ENCODE measurements at regions not wholly inside any gene's neighbourhood (a gene's known extent, or its start where the extent isn't known, plus 50 kb on each side); places are given as distances from the start of the nearest gene placed in this dataset.

GRCh38 chr13:111990362-111990761 is 76.6 kb upstream of the SOX1 start:
- Mint-ChIP-seq H3K36me3 (ENCODE audit: low read depth) (no peaks in the 10 kb centered on the region), H3K27ac (no peak overlapping the region), H3K4me1 (ENCODE audit: low read depth) (no peaks in the 10 kb centered on the region), H3K9me3 (peaks cover 12% of the 10 kb centered on the region), H3K27me3 (peaks cover 2% of the 10 kb centered on the region), H3K4me3 (no peak overlapping the region)
- ChIA-PET POLR2A (no interaction called here), CTCF (no interaction called here)
- intact Hi-C loops (cut with micrococcal nuclease) = no loop called here
- no peak for ATAC-seq
- TF ChIP-seq, protein P1, sequence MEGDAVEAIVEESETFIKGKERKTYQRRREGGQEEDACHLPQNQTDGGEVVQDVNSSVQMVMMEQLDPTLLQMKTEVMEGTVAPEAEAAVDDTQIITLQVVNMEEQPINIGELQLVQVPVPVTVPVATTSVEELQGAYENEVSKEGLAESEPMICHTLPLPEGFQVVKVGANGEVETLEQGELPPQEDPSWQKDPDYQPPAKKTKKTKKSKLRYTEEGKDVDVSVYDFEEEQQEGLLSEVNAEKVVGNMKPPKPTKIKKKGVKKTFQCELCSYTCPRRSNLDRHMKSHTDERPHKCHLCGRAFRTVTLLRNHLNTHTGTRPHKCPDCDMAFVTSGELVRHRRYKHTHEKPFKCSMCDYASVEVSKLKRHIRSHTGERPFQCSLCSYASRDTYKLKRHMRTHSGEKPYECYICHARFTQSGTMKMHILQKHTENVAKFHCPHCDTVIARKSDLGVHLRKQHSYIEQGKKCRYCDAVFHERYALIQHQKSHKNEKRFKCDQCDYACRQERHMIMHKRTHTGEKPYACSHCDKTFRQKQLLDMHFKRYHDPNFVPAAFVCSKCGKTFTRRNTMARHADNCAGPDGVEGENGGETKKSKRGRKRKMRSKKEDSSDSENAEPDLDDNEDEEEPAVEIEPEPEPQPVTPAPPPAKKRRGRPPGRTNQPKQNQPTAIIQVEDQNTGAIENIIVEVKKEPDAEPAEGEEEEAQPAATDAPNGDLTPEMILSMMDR (IDR thresholded peaks at IDR 0.05) = no peak
- no peak for DNase-seq

- TF ChIP-seq, protein P1 (IDR thresholded peaks at IDR 0.05) = no peak
- peaks cover 12% of the 10 kb centered on the region for H3K9me3 Mint-ChIP-seq
- no peaks in the 10 kb centered on the region for H3K36me3 Mint-ChIP-seq (ENCODE audit: low read depth)
- ChIA-PET CTCF (no interaction called here), POLR2A (no interaction called here)
- no peaks in the 10 kb centered on the region for H3K4me1 Mint-ChIP-seq (ENCODE audit: low read depth)
- ATAC-seq = no peak
- no peak overlapping the region for H3K4me3 Mint-ChIP-seq
- H3K27ac Mint-ChIP-seq = no peak overlapping the region
- DNase-seq = no peak
- intact Hi-C loops (cut with micrococcal nuclease) = no loop called here
- peaks cover 6% of the 10 kb centered on the region for H3K27me3 Mint-ChIP-seq
Observed at GRCh38 chr13:111992911-111993310, 74.0 kb upstream of the SOX1 start.

DNA sequence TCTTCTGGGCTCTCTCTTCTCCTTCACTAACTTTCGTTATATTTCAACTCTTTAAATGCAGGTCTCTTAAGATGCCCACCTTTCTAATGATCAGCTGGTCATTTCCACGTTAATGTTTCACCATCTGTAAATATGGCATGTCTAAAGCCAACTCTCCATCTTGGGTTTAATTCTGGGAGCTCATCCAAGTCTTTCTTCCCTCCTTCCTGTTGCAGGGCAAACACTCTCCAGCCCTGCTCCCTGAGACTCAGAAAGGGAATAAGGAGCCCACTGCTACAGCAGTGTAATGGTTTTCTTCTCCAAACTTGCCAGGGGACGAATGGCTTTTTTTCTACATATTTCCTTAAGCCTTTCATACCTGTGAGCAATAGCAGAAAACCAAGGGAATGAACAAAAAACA is 73.3 kb upstream of the SOX1 start:
- TF ChIP-seq, protein P1 (IDR thresholded peaks at IDR 0.05) = no peak
- CTCF ChIA-PET = no interaction called here
- POLR2A ChIA-PET = no interaction called here
- Mint-ChIP-seq H3K36me3 (ENCODE audit: low read depth) (no peaks in the 10 kb centered on the region), H3K4me3 (no peak overlapping the region), H3K27ac (no peak overlapping the region), H3K4me1 (ENCODE audit: low read depth) (no peaks in the 10 kb centered on the region), H3K27me3 (peaks cover 8% of the 10 kb centered on the region), H3K9me3 (peaks cover 12% of the 10 kb centered on the region)
- DNase-seq (no peak), ATAC-seq (no peak)
- intact Hi-C loops (cut with micrococcal nuclease) = no loop called here

GRCh38 chr13:111994578-111994977 is 72.4 kb upstream of the SOX1 start:
- H3K36me3 Mint-ChIP-seq (ENCODE audit: low read depth) = no peaks in the 10 kb centered on the region
- ChIA-PET CTCF (no interaction called here), POLR2A (no interaction called here)
- intact Hi-C loops (cut with micrococcal nuclease) = no loop called here
- DNase-seq (no peak), ATAC-seq (no peak)
- peaks cover 12% of the 10 kb centered on the region for H3K27me3 Mint-ChIP-seq
- H3K4me3 Mint-ChIP-seq = no peak overlapping the region
- no peaks in the 10 kb centered on the region for H3K4me1 Mint-ChIP-seq (ENCODE audit: low read depth)
- TF ChIP-seq, protein P1 (IDR thresholded peaks at IDR 0.05) = no peak
- no peak overlapping the region for H3K27ac Mint-ChIP-seq
- H3K9me3 Mint-ChIP-seq = peaks cover 10% of the 10 kb centered on the region

DNA sequence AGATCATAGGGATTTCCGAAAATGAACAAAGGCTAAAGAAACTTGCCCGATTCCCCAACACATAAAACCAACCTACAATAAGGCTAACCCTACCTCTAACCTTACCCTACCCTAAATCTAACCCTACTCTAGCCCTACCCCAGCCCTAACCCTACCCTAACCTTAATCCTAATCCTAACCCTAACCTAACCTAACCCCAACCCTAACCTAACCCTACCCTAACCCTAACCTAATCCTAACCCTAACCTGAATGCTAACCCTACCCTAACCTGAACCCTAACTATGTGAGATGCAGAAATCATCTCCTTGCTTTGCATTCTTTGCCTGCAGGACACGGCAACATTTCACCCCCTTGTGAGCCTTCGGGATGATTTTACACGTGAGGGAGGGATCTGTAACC is 67.6 kb upstream of the SOX1 start:
- H3K9me3 Mint-ChIP-seq = no peaks in the 10 kb centered on the region
- intact Hi-C loops (cut with micrococcal nuclease) = no loop called here
- no peaks in the 10 kb centered on the region for H3K4me1 Mint-ChIP-seq (ENCODE audit: low read depth)
- ChIA-PET CTCF (no interaction called here), POLR2A (no interaction called here)
- no peak overlapping the region for H3K4me3 Mint-ChIP-seq
- H3K27me3 Mint-ChIP-seq = peaks cover 10% of the 10 kb centered on the region
- TF ChIP-seq, protein P1 (IDR thresholded peaks at IDR 0.05) = no peak
- H3K27ac Mint-ChIP-seq = no peak overlapping the region
- ATAC-seq (no peak), DNase-seq (no peak)
- no peaks in the 10 kb centered on the region for H3K36me3 Mint-ChIP-seq (ENCODE audit: low read depth)
